Sigmoid colon (tissue), 4 donors: ENCODE measurements at regions not wholly inside any gene's neighbourhood (a gene's known extent, or its start where the extent isn't known, plus 50 kb on each side); places are given as distances from the start of the nearest gene placed in this dataset.

Experiments
- EP300 ChIP-seq, 4 donors: sonication (generic); formaldehyde crosslinking; IDR thresholded peaks; one replicate each; pipeline ENCODE4 v1.6.1; 2017; ENCODE audit warnings: antibody characterized with exemption in 4 of 4
- POLR2A ChIP-seq, 2 donors: fragments of 450-650 bp; IDR thresholded peaks; one replicate each; pipeline ENCODE4 v1.6.1; 2016; ENCODE audit warnings: antibody characterized with exemption in 2 of 2, mild to moderate bottlenecking in 2 of 2, moderate library complexity in 2 of 2
- POLR2AphosphoS5 ChIP-seq, 4 donors: sonication (generic); formaldehyde crosslinking; IDR thresholded peaks; one replicate each; pipeline ENCODE4 v1.6.1; 2017; ENCODE audit warnings: antibody characterized with exemption in 4 of 4
- TF ChIP-seq, protein P1 (sequence below), 4 experiments: fragments of 450-650 bp in 3 of 4; fragments of 200-600 bp in 1 of 4; IDR thresholded peaks; one replicate each; pipeline ENCODE4 v1.5.1; 2016 to 2019; ENCODE audit warnings: antibody characterized with exemption in 4 of 4, mild to moderate bottlenecking in 3 of 4, moderate library complexity in 2 of 4

DNA sequence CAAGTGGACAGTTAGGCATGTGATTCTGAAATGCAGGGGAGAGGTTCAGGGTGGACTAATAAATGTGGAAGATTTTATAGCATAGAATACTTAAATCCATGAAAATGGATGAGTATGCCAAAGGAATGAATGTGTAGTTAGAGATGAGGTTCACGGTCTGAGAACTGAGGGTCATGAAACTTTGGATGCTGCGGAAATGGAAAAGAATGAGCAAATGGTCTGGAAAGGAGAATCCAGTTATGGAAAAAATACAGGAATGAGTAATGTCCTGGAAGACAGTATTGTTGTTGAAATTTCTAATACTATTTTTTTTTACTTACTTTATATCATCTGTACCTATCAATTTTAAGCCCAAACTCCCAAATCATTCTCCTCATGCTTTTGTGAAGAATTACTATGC, 2369.4 kb downstream of the MAT2B start:
- TF ChIP-seq, protein P1, sequence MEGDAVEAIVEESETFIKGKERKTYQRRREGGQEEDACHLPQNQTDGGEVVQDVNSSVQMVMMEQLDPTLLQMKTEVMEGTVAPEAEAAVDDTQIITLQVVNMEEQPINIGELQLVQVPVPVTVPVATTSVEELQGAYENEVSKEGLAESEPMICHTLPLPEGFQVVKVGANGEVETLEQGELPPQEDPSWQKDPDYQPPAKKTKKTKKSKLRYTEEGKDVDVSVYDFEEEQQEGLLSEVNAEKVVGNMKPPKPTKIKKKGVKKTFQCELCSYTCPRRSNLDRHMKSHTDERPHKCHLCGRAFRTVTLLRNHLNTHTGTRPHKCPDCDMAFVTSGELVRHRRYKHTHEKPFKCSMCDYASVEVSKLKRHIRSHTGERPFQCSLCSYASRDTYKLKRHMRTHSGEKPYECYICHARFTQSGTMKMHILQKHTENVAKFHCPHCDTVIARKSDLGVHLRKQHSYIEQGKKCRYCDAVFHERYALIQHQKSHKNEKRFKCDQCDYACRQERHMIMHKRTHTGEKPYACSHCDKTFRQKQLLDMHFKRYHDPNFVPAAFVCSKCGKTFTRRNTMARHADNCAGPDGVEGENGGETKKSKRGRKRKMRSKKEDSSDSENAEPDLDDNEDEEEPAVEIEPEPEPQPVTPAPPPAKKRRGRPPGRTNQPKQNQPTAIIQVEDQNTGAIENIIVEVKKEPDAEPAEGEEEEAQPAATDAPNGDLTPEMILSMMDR (IDR thresholded peaks at IDR 0.05), result no peak
- TF ChIP-seq POLR2A (IDR thresholded peaks at IDR 0.05) (no peak), POLR2AphosphoS5 (IDR thresholded peaks at IDR 0.05) (no peak), EP300 (IDR thresholded peaks at IDR 0.05) (no peak)
